ENCODE measurements at regions not wholly inside any gene's neighbourhood (a gene's known extent, or its start where the extent isn't known, plus 50 kb on each side); places are given as distances from the start of the nearest gene placed in this dataset.

DNA sequence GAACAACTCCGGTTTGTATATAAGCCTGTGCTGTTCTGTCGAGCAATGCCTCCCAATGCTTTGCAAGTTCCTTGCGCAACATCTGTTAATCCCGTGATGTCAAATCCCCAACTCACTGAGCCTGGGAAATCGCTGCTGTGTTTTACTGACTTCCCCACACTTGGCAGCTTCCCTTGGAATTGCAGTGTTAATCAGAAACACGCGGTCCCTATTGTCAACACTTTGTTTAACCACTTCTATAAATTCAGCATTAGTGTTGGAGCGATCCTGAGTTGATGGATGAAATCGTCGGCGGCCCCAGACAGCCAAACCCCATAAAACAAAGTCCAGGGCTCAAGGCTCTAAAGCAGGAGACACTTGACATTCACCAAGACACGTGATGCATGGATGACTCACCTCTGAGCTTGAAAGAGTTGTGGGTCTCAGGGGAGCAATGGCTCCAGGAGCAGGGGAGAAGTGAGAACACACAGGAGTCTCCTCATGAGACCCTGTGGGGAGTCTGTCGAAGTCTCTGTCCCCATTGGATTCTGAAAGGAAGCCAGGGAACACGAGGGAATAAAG is 555.3 kb downstream of the MIAT start:
- DNase-seq = peak; percentile 65

GRCh38 chr22:27213294-27213693 is 555.9 kb downstream of the MIAT start:
- no peak for DNase-seq

- no peak for DNase-seq
These were observed 556.6 kb downstream of the MIAT start for GRCh38 chr22:27213766-27214581.

DNA sequence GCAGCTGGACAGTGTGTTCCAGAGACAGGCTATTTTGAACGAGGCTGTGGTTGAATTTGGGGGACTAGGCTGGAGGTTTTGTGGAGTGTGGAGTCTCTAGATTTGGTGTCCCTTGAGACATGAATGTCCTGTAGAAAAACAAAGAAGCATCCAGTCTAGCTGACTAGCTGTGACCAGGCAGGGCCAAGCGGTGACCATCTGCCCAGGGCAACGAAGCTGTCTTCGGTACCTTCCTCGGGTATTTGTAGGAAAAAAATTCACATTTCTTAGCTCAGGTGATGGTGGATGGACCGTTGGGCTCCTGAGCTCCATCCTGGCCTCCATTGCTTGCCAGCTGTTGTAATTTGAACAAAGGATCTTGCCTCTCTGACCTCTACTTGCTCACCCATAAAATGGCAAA is 557.3 kb downstream of the MIAT start:
- DNase-seq = no peak

DNA sequence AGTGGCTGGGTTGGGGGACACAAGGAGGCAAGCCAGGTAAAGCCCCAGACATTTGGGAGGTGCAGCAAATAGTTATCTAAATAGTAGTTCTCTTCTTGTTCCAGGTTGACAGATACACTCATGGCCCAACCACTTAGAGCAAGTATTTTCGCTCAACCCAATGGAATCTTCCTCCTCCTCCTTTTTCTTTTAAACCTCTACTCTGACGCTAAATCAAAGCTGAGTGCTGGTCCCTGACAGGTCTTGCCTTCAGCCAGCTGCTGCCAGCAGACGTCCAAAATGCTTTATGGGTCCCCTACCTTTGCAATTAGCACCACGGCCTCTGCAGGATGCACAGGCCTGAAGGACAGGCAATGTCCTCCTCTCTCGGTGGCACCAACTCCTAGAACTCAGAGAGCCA is 558.5 kb downstream of the MIAT start:
- no peak for DNase-seq

GRCh38 chr22:27216444-27216843 is 559.1 kb downstream of the MIAT start:
- no peak for DNase-seq

- DNase-seq = no peak
These were observed 559.8 kb downstream of the MIAT start for GRCh38 chr22:27217154-27217553.

- no peak for DNase-seq
These were observed 560.9 kb downstream of the MIAT start for GRCh38 chr22:27218012-27218920.

- no peak for DNase-seq
These were observed 561.6 kb downstream of the MIAT start for GRCh38 chr22:27219036-27219435.

DNA sequence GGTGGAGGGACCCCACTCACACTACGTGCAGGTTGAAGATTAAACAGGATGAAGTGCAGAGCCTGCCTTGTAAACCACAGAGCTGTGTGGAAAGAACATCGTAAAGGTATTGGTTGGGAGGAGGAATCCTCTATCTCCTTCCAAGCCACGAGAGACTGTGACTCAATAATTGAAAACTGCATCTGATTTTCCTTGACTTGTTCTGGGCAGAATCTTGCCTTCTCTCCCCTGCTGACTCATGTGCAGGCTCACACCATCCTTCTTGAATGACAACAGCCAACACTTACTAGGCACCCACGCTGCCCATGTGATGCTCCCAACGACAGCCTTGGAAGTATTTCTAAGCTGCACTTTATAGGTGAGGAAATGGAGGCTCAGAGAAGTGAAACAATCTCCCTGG is 563.0 kb downstream of the MIAT start:
- no peak for DNase-seq

DNA sequence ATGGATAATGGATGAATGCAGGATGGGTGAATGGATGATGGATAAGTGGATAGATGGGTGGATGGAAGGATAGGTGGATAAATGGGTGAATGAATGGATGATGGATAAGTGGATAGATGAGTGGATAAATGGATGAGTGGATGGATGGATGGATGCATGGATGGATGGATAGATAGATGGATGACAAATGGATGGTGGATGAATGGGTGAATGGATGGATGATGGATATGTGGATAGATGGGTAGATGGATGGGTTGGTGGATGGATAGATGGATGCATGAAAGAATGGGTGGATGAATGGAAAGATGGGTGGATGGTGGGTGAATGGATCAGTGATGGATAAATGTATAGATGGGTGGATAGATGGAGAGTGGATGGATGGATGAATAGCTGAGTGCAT is 564.8 kb downstream of the MIAT start:
- no peak for DNase-seq

GRCh38 chr22:27223317-27224177 is 566.2 kb downstream of the MIAT start:
- DNase-seq = no peak

DNA sequence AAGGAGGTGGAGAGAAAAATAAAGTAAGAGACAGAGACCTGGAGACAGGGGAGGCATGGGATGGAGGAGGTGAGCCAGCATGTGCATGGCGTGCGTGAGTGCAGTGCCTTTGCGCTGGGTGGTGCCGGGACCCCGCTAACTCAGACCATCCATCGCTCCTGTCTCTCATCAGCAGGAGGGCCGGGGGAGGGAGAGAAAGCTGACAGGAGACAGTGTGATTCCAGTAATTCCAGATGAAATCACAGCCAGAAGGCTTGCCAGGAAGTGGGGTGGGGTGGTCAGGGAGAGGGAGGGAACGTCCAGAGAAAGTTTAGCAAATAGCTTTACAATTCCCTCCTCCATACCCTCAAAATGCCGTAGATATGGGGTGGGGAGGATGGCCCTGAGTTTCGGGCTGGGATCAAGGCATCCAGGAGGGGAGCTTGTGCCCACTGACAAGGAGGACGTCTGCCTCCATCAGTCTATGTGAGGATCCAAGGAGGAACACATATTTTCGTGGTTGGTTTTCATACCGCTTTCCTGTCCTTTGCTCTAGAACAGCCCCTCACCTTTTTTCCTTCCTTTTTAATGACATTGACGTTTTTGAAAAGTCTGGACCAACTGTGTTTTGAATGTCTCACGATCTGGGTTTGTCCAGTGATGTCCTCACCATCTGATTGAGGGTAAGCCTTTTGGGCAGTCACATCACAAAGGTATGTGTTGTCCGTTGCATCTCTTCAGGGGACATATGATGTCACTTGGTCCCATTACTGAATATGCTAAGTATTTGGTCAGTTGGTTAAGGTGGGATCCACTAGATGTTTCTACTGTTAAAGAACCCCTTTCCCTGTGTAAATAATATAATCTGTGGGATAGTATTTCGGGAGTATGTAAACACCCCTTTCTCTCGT is 567.3 kb downstream of the MIAT start:
- DNase-seq = no peak

- no peak for DNase-seq
These were observed 569.3 kb downstream of the MIAT start for GRCh38 chr22:27226666-27227065.

DNA sequence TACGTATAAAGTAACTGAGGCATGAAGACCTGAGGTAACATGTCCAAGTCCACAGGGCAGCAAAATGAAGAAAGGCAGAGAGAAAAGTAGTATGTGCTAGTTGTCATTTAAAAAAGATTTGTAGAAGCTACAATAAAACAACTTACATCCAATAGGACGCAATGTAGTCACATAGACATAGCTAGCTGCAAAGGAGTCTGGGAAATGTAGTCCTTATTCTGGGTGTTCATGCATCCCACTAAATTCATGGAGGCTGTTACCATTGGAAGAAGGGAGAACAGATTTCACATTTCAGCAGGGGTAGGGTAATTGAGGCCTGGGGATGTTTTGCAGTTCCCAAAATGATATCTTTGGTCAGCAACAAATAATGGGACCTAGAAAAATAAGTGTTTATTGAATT is 571.4 kb downstream of the MIAT start:
- DNase-seq = no peak

GRCh38 chr22:27230189-27230588 is 571.4 kb downstream of the MN1 start:
- DNase-seq = no peak

DNA sequence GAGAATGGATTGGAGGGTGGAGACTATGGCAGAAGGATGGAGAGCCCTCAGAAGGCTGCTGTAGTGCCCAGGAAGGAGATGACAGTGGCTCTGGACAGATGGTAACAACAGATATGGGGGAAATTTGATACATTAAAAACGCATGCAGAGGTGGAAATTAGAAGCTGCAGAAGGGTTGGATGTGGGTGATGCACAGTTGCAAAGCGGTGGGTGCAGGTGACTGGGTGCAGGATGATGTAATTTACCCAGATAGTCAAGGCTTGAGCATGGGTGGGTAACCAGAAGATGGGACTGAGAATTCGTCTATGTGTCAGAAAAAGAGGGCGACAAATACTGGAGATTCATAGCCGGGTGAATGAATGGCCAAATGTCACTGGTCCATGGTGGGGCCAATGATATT is 570.3 kb downstream of the MN1 start:
- no peak for DNase-seq

DNA sequence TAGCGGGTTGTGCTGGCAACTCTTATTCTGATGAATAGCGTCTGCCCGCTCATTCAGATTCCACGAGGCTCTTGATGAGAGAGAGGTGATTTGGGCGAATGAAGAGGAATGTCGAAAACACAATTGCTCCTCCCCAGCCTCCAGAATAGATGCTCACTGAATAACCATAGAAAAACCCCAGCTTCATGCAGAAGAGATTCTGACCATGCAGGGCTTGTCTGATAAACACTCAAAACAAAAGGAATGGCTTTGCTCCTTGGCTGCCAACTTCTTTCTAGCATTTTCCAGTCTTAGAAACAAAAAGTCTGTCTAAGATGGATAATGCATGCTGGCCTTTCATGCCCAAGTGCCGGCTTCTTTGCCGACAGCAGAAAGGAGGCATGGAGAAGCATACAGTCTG is 569.5 kb downstream of the MN1 start:
- no peak for DNase-seq

- no peak for DNase-seq
These were observed 564.3 kb downstream of the MN1 start for GRCh38 chr22:27237080-27237741.

DNA sequence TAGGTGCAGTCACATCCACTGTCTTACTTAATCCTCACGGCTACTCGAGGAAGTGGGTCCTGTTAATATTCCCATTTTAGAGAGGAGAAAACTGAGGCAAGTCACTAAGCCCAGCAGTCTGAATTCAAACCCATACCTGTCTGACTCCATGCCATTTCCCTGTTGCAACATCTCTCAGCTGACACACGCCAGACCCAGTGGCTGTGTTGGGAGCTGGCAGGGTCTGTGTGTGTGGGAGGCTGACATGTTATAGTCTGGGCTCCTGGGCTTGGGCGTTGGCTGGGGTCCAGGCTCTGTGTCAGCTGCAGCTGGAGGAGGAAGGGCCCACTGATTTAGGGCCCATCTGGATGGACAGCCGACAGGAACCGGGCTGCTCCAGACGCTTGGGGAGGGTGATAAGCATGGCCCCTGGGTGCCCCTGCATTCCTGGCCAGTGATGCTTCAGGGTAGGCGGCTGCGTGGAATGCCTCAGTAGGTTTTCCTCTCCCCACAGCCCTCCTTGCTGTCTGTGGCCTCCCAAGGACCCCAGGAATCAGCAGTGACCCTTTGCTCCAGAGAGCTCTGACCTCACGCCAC is 562.5 kb downstream of the MN1 start:
- peak; percentile 54 for DNase-seq

- no peak for DNase-seq
These were observed 562.0 kb downstream of the MN1 start for GRCh38 chr22:27239520-27239919.
